SK-N-SH (cell line): ENCODE measurements at regions not wholly inside any gene's neighbourhood (a gene's known extent, or its start where the extent isn't known, plus 50 kb on each side); places are given as distances from the start of the nearest gene placed in this dataset.

ENCODE experiments used
- CTCF ChIP-seq: fragments of 200-600 bp; sonication (generic); IDR thresholded peaks from 2 replicates; pipeline ENCODE4 v1.6.1; 2017; ENCODE audit warnings: antibody characterized with exemption, mild to moderate bottlenecking, moderate library complexity
- YY1 ChIP-seq: IDR thresholded peaks from 2 replicates; pipeline ENCODE4 v1.4.0; 2012; ENCODE audit warnings: low read depth, mild to moderate bottlenecking

- no peak for TF ChIP-seq CTCF
- no peak for TF ChIP-seq YY1
Measured at GRCh38 chr10:47077941-47078340, 166.7 kb downstream of the PTPN20 start.
